ENCODE measurements at regions not wholly inside any gene's neighbourhood (a gene's known extent, or its start where the extent isn't known, plus 50 kb on each side); places are given as distances from the start of the nearest gene placed in this dataset.
"Not testable (repeated sequence)": the region's sequence is repeated elsewhere in the genome, so short reads cannot be mapped to it uniquely, and the experiment has no call there.

DNA sequence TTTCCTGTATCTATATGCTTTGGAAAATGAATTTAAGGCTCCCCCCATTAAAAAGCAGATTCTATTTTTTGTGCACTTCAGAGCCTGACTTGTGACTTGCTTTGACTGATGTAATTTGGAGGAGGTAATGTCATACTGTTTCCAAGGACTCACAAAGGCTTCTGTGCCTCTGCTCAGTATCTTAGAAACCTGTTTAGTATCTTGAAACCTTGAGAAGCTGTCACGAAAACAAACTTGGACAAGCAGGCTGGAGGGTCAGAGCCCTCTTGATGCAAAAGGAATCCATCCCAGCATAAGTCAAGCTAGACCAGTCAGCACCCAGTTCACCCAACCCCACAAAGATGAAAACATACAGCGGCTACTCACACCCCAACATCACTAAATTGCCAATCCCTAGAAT lies 560.0 kb upstream of the PCDH7 start:
- no peak for DNase-seq

DNA sequence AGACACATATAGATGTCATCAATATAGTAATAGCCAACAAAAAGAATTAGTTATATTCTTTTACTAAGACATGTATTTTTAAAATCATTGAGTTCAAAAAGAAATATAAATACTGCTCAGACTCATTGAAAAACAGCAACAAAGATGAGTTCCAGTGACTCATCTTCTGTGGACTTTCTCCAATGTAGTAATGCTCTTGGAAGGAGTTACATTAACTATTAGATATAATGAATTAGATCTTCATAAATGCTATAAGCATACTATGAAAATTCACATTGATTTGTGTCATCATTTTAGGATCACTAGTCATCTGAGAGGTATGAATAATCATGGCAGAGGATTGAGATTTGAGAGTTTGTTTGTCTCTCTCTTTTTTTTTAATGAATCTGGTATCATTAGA lies 547.8 kb upstream of the PCDH7 start:
- DNase-seq, result no peak

- no peak for DNase-seq
Measured at GRCh38 chr4:30181512-30181911, 538.7 kb upstream of the PCDH7 start.

DNA sequence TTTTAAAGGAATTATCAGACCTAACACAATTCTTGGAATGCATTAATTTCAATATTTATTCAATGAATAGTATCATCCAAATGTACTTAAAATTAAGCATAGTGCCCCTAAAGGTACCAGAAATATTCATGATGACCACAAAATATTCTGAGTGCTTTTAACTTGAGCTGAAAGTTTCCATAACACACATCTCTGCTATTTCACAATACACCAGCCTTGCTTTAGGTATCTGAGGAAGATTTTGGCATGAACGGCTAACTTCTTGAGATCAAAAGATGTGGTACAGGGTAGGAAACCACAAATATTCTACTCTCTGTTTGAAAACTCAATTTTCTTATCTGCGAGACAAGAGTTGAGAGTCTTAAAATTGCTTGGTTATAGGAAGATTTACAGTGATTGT lies 538.3 kb upstream of the PCDH7 start:
- no peak for DNase-seq

- no peak for DNase-seq
Measured at GRCh38 chr4:30182786-30183185, 537.4 kb upstream of the PCDH7 start.

- no peak for DNase-seq
Measured at GRCh38 chr4:30191902-30192301, 528.3 kb upstream of the PCDH7 start.

DNA sequence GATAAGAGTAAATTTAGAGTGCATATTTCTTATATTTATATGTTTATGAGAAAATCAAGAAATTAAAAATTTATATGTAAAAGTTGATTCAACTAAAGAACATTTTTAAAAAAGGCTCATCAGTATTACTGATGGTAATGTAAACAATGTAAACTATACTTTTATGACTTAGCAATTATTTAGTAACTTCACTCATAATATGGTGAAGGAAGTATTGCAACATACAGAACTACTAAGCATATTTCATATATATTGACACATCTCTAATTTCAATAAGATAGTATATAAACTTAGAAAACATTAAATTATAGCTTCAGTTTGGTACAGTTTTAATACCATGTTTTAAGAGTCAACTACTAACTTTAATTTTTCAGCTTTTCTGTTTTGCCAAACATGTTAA lies 512.8 kb upstream of the PCDH7 start:
- no peak for DNase-seq

GRCh38 chr4:30208731-30209435 lies 511.3 kb upstream of the PCDH7 start:
- DNase-seq, result no peak

GRCh38 chr4:30215973-30216372 lies 504.2 kb upstream of the PCDH7 start:
- DNase-seq, result not testable (repeated sequence)

DNA sequence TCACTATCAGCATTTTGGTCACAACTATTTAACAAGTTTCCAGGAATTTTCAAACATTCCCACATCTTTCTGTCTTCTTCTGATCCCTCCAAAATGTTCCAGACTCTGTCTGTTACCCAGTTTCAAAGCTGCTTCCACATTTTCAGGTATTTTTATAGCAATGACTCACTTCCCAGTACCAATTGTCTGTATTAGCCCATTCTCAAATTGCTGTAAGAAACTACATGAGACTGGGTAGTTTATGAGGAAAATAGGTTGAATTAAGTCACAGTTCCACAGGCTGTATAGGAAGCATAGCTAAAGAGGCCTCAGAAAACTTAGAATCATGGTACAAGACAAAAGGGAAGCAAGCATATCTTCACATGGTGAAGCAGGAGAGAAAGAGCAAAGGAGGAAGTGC lies 475.0 kb upstream of the PCDH7 start:
- no peak for DNase-seq

GRCh38 chr4:30256116-30256832 lies 463.9 kb upstream of the PCDH7 start:
- no peak for DNase-seq

DNA sequence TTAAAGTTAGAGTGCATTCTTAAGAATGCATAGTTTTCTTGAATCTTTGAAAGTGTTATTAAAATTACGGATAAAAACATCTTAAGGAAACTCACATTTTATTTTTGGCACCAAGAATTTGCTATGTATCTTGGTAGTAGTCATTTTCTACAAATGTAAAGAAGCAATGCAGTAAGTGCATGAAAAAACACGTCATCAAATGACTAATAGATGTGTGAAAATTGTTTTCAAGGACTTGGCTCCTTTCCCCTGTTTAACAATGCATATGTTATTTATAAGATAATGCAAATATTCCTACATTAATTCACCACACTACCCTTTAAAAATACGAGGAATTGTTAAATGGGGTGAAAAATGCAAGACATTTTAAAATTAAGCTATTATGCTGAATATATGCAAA lies 461.2 kb upstream of the PCDH7 start:
- no peak for DNase-seq

- no peak for DNase-seq
Measured at GRCh38 chr4:30262379-30262778, 457.8 kb upstream of the PCDH7 start.

- no peak for DNase-seq
Measured at GRCh38 chr4:30264465-30264864, 455.7 kb upstream of the PCDH7 start.

DNA sequence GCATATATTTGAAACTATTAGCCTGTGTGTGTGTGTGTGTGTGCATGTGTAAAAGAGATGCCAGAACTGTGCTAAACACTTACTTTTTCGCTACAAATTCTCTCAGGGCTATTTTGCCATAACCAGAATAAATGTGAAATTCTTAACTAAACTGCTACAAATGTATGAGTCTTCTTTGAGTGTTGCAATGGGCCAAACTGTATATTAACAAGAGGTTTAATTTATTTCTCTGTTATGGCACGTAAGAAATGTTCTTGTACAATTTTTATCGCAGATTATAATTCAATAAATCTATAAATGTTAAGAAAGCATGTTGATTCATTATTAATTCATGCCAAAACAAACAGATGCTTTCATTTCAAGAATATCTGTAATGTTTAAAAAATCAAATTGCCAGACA lies 454.5 kb upstream of the PCDH7 start:
- no peak for DNase-seq

DNA sequence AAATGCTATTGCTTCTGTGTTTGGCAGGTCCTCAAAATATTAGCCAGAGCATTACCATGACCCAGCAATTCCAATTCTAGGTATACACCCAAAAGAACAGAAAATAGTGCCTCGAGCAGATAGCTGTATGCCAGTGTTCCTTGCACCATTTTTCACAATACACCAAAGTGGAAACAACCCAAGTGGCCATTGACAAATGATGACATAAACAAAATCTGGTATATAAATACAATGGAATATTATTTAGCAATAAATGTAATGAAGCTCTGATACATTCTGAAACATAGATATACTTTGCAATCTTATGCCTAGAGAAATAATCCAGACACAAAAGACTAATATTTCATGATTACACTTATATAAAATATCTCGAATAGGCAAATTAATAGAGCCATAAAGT lies 451.8 kb upstream of the PCDH7 start:
- DNase-seq, result no peak

DNA sequence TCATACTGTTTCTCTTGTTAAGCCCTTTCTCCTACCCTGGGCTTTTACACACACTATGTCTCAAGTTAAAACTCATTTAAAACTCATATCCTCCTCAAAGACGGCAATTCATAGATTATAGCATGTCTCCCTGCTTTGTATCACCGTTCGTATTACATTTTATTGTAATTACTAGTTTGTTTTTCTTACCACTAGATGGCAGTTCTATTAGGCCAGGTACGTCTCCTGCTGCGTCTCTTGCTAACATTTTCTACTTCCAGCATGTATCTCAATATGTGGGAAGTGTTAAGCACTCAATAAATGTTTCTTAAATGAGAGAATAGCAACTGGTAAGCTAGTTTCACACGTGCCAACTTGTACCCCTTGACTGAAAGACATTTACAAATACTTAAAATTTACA lies 450.3 kb upstream of the PCDH7 start:
- DNase-seq, result no peak

DNA sequence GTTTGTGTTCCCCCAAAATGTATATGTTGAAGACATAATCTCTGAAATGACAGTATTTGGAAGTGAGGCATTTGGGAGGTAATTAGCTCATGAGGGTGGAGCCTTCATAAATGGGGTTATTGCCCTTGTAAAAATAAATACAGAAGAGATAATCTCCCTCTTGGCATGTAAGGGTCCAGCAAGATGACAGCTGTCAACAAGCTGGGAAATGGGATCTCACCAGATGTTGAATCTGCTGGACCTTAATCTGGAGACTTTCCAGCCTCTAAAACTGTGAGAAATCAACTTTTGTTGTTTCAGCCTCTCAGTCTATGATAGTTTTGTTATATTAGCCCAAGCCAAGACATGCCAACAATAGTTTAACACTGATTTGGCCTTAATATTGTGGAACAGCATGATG lies 438.2 kb upstream of the PCDH7 start:
- DNase-seq, result no peak

GRCh38 chr4:30283336-30283735 lies 436.8 kb upstream of the PCDH7 start:
- no peak for DNase-seq

- DNase-seq, result no peak
Measured at GRCh38 chr4:30294295-30294694, 425.9 kb upstream of the PCDH7 start.

DNA sequence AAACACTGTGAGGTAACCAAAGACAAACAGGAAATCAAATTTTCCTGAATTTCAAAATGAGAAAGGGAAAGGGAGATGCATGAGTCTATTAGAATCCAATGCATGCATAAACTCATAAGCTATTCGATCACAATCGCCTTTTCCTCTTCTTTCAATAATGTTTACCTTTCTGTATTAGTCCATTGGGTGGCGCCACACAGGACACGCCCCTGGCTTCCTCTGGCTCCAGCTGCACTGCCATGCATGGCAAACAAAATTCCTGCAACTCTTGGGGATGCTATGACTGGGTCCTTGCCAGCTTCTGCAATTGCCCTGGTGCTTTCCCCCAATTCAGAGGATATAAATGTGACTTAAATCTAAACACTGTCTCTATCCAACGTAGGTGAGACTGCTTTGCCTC lies 424.5 kb upstream of the PCDH7 start:
- no peak for DNase-seq

DNA sequence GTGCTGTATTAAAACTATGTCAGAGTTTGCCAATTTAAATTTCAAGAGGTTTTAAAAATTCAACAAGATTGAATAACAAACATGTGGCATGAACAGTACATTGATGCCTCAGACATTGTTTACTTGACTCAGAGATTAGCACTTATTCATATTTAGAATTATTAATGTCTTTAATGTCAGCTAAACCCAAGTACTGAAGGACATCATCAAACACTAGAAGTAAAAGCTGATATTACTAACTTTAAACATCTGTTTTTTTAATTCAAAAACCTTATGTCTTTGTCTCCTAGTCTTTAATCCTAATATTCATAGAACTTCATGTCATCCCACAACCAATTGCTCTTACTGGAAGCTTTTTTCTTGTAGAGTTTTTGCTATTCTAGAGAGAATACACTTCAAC lies 406.2 kb upstream of the PCDH7 start:
- no peak for DNase-seq

- DNase-seq, result no peak
Measured at GRCh38 chr4:30330894-30331652, 389.1 kb upstream of the PCDH7 start.

GRCh38 chr4:30341731-30342130 lies 378.4 kb upstream of the PCDH7 start:
- no peak for DNase-seq
